ENCODE measurements at regions not wholly inside any gene's neighbourhood (a gene's known extent, or its start where the extent isn't known, plus 50 kb on each side); places are given as distances from the start of the nearest gene placed in this dataset.
"Not testable (repeated sequence)": the region's sequence is repeated elsewhere in the genome, so short reads cannot be mapped to it uniquely, and the experiment has no call there.

DNA sequence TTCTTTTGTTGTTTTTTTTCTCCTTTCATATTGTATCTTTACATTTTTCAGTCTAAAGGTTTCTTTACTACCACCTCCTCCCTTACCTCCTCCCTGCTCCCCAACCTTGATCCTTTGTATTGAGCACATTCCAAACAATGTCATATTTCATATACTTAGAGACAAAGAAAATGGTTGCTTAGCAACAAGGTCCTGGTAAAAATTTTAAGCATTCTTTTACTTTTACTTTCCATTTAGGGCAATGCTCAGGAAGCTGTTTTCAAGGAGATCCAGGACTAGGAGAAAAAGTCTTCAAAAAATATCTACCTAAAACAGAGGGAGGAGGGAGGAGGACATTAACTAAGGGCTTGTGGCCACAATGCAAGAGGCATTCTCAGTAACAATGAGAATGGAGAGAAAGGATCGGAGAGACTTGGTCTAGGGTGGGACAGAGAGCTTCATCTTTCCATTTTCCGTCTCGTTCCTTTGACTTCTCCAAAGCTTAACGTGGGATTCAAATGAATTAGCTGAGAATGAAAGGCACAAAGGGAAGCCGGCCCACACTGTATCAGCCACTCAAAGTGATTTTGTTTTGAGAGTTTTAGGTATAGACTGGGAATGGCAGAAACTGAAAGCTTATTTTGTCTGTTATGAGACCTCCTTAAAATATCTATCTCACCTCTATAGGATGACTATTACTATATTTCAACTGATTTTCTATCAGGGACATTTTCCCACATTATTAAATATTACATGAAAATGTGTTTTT lies 455.7 kb downstream of the RAB38 start:
- DNase-seq (ENCODE audit: low spot score) = no peak
- Mint-ChIP-seq H3K9me3 (ENCODE audit: low read depth) (no peaks in the 10 kb centered on the region), H3K4me1 (ENCODE audit: low read depth) (peaks cover 4% of the 10 kb centered on the region), H3K36me3 (ENCODE audit: low read depth) (no peaks in the 10 kb centered on the region), H3K27ac (ENCODE audit: unreplicated experiment) (no peak overlapping the region), H3K27me3 (ENCODE audit: low read depth) (peaks cover 15% of the 10 kb centered on the region), H3K4me3 (ENCODE audit: unreplicated experiment) (no peak overlapping the region)
- TF ChIP-seq, protein P1, sequence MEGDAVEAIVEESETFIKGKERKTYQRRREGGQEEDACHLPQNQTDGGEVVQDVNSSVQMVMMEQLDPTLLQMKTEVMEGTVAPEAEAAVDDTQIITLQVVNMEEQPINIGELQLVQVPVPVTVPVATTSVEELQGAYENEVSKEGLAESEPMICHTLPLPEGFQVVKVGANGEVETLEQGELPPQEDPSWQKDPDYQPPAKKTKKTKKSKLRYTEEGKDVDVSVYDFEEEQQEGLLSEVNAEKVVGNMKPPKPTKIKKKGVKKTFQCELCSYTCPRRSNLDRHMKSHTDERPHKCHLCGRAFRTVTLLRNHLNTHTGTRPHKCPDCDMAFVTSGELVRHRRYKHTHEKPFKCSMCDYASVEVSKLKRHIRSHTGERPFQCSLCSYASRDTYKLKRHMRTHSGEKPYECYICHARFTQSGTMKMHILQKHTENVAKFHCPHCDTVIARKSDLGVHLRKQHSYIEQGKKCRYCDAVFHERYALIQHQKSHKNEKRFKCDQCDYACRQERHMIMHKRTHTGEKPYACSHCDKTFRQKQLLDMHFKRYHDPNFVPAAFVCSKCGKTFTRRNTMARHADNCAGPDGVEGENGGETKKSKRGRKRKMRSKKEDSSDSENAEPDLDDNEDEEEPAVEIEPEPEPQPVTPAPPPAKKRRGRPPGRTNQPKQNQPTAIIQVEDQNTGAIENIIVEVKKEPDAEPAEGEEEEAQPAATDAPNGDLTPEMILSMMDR (IDR thresholded peaks at IDR 0.05) = no peak

DNA sequence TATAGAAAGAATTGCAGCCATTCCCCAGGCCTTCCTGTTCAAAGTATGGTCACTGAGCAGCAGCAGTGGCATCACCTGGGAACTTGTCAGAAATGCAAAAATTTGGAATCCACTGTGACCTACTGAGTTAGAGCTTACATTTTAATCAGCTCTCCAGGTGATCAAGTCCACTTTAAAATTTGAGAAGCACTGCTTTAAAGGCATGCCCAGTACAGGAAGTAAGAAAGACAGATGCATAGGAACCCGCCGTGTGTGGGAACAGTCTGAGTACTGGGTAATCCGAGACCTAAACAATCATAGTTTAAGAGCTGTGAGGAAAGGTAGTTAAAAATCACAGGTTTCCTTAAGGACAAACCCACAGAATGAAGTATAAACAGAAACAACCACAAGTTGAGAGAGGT lies 462.4 kb downstream of the RAB38 start:
- Mint-ChIP-seq H3K4me1 (ENCODE audit: low read depth) (no peaks in the 10 kb centered on the region), H3K36me3 (ENCODE audit: low read depth) (no peaks in the 10 kb centered on the region), H3K4me3 (ENCODE audit: unreplicated experiment) (no peak overlapping the region), H3K27ac (ENCODE audit: unreplicated experiment) (no peak overlapping the region), H3K27me3 (ENCODE audit: low read depth) (peaks cover 13% of the 10 kb centered on the region), H3K9me3 (ENCODE audit: low read depth) (no peaks in the 10 kb centered on the region)
- DNase-seq (ENCODE audit: low spot score) = no peak
- TF ChIP-seq, protein P1 (IDR thresholded peaks at IDR 0.05) = no peak

DNA sequence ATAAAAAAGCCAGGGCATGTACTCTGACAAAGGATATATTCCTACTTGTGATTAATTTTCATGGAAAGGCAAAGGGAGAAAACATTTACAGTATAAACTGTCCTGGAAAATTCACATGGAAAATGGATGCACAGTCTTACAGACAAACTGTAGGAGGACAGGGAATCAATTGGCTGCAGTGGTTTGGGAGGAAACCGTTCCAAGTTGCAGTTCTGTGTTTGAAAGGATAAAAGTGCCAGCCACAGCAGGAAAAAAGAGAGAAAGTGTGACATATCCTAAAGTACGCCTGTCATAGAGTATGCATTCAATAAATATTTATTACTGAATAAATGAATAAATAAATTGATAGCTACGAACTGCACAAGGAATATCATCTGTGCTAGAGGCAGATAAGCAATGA lies 462.9 kb downstream of the RAB38 start:
- H3K36me3 Mint-ChIP-seq (ENCODE audit: low read depth) = no peaks in the 10 kb centered on the region
- H3K4me3 Mint-ChIP-seq (ENCODE audit: unreplicated experiment) = no peak overlapping the region
- TF ChIP-seq, protein P1 (IDR thresholded peaks at IDR 0.05) = no peak
- H3K4me1 Mint-ChIP-seq (ENCODE audit: low read depth) = no peaks in the 10 kb centered on the region
- H3K9me3 Mint-ChIP-seq (ENCODE audit: low read depth) = peaks cover under 1% of the 10 kb centered on the region
- no peak overlapping the region for H3K27ac Mint-ChIP-seq (ENCODE audit: unreplicated experiment)
- DNase-seq (ENCODE audit: low spot score) = no peak
- peaks cover 13% of the 10 kb centered on the region for H3K27me3 Mint-ChIP-seq (ENCODE audit: low read depth)

DNA sequence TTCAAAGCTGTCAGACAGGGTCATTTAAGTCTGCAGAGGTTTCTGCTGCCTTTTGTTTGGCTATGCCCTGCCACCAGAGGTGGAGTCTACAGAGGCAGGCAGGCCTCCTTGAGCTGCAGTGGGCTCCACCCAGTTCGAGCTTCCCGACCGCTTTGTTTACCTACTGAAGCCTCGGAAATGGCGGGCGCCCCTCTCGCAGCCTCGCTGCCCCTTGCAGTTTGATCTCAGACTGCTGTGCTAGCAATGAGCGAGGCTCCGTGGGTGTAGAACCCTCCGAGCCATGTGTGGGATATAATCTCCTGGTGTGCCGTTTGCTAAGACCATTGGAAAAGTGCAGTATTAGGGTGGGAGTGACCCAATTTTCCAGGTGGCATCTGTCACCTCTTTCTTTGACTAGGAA lies 471.7 kb downstream of the RAB38 start:
- H3K4me1 Mint-ChIP-seq (ENCODE audit: low read depth); H3K36me3 Mint-ChIP-seq (ENCODE audit: low read depth); H3K27ac Mint-ChIP-seq (ENCODE audit: unreplicated experiment); H3K4me3 Mint-ChIP-seq (ENCODE audit: unreplicated experiment); H3K27me3 Mint-ChIP-seq (ENCODE audit: low read depth); DNase-seq (ENCODE audit: low spot score): not testable (repeated sequence)
- peaks cover 47% of the 10 kb centered on the region for H3K9me3 Mint-ChIP-seq (ENCODE audit: low read depth)

DNA sequence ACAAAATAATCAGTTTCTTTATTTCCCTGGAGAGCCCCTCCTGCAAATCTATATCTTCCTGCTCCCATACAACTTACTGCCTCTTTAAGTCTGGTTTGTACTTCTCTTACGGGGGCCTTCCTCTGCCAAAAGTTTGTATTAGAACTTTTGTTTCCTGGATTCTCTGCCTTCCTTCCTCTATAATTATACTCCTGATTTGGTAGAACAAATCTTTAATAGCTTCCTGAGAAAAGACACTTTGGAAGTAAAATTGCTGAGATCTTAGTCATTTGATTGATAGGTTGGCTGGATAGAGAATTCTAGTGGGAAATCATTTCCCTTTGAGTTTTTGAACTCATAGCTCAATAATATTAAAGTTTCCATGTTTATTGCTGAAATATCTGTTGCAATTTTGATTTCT lies 499.2 kb downstream of the RAB38 start:
- Mint-ChIP-seq H3K27ac (ENCODE audit: unreplicated experiment) (no peak overlapping the region), H3K4me3 (ENCODE audit: unreplicated experiment) (no peak overlapping the region), H3K27me3 (ENCODE audit: low read depth) (peaks cover 3% of the 10 kb centered on the region), H3K36me3 (ENCODE audit: low read depth) (no peaks in the 10 kb centered on the region), H3K4me1 (ENCODE audit: low read depth) (no peaks in the 10 kb centered on the region), H3K9me3 (ENCODE audit: low read depth) (peaks cover 3% of the 10 kb centered on the region)
- TF ChIP-seq, protein P1 (IDR thresholded peaks at IDR 0.05) = no peak
- DNase-seq (ENCODE audit: low spot score) = no peak

DNA sequence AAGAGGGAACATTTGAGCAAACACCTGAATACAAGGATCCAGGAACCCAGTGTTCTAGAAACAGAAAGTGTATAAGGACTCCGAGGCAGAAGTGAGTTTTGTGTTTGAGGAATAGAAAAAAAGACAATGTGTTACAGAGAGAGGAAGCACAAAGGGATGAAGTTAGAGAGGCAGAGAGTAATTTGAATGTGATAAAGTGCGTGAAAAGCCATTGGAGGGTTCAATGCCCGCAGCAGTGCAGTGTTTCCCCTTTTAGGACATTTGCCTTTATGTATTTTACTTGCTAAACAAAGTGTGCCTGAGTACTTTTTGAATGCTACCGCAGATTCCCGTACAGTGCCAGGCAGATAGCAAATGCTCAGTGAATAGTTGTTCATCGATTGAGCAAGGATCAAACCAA lies 508.5 kb downstream of the RAB38 start:
- Mint-ChIP-seq H3K27me3 (ENCODE audit: low read depth) (no peaks in the 10 kb centered on the region), H3K9me3 (ENCODE audit: low read depth) (no peaks in the 10 kb centered on the region), H3K4me1 (ENCODE audit: low read depth) (no peaks in the 10 kb centered on the region), H3K36me3 (ENCODE audit: low read depth) (no peaks in the 10 kb centered on the region), H3K4me3 (ENCODE audit: unreplicated experiment) (no peak overlapping the region), H3K27ac (ENCODE audit: unreplicated experiment) (no peak overlapping the region)
- DNase-seq (ENCODE audit: low spot score) = no peak
- TF ChIP-seq, protein P1 (IDR thresholded peaks at IDR 0.05) = no peak
